HT1080 (cell line): ENCODE measurements at regions not wholly inside any gene's neighbourhood (a gene's known extent, or its start where the extent isn't known, plus 50 kb on each side); places are given as distances from the start of the nearest gene placed in this dataset.
"Not testable (repeated sequence)": the region's sequence is repeated elsewhere in the genome, so short reads cannot be mapped to it uniquely, and the experiment has no call there.

ENCODE experiments used
- DNase-seq: peaks from one replicate; pipeline ENCODE4 v3.0.0-alpha.2; 2015; ENCODE audit warnings: low read depth

GRCh38 chr18:79579807-79580497 lies 99.7 kb upstream of the CTDP1 start:
- DNase-seq: no peak

GRCh38 chr18:79580498-79581171 lies 99.0 kb upstream of the CTDP1 start:
- no peak for DNase-seq

- no peak for DNase-seq
Observed at GRCh38 chr18:79581406-79581805, 98.2 kb upstream of the CTDP1 start.

- no peak for DNase-seq
Observed at GRCh38 chr18:79581911-79582310, 97.7 kb upstream of the CTDP1 start.

- no peak for DNase-seq
Observed at GRCh38 chr18:79582978-79583377, 96.6 kb upstream of the CTDP1 start.

GRCh38 chr18:79583426-79583825 lies 96.2 kb upstream of the CTDP1 start:
- DNase-seq: no peak

- DNase-seq: no peak
Observed at GRCh38 chr18:79583984-79584401, 95.6 kb upstream of the CTDP1 start.

GRCh38 chr18:79584491-79585394 lies 94.9 kb upstream of the CTDP1 start:
- no peak for DNase-seq

- no peak for DNase-seq
Observed at GRCh38 chr18:79585395-79586370, 93.9 kb upstream of the CTDP1 start.

- DNase-seq: no peak
Observed at GRCh38 chr18:79586436-79587225, 93.0 kb upstream of the CTDP1 start.

GRCh38 chr18:79587226-79587741 lies 92.3 kb upstream of the CTDP1 start:
- DNase-seq: no peak

- DNase-seq: no peak
Observed at GRCh38 chr18:79587779-79588635, 91.6 kb upstream of the CTDP1 start.

GRCh38 chr18:79588636-79589481 lies 90.7 kb upstream of the CTDP1 start:
- DNase-seq: peak; percentile 17

- no peak for DNase-seq
Observed at GRCh38 chr18:79589601-79590091, 90.0 kb upstream of the CTDP1 start.

- no peak for DNase-seq
Observed at GRCh38 chr18:79590191-79591031, 89.2 kb upstream of the CTDP1 start.

GRCh38 chr18:79591032-79591308 lies 88.6 kb upstream of the CTDP1 start:
- DNase-seq: no peak

- DNase-seq: not testable (repeated sequence)
Observed at GRCh38 chr18:79592684-79593083, 86.9 kb upstream of the CTDP1 start.
